RPMI8226 (cell line): ENCODE measurements at regions not wholly inside any gene's neighbourhood (a gene's known extent, or its start where the extent isn't known, plus 50 kb on each side); places are given as distances from the start of the nearest gene placed in this dataset.

Experiments used
- DNase-seq: peaks from one replicate; pipeline ENCODE4 v3.0.0-alpha.2; 2015

GRCh38 chr20:24779131-24779530 is 169.9 kb upstream of the CST7 start:
- DNase-seq: no peak

DNA sequence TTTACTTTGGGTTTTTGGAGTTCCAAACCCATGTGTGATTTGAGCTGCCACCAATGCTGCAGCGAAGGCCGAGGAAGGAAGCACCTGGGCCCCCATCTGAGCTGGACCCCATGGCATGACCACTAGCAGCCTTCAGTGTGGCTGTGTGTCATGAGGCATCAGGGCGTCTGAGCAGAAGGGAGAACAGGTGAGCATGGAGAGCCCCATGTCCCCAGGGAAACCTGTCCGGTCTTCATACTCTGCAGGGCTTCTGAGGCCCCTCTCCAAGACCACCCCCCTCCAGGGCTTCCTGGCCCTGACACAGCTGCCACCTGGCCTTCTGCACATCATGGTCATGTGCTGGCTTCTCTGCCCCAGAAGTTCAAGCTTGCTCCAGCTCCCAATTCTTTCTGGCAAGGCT is 169.1 kb upstream of the CST7 start:
- DNase-seq: no peak

GRCh38 chr20:24780674-24781417 is 168.2 kb upstream of the CST7 start:
- DNase-seq: peak; percentile 59

DNA sequence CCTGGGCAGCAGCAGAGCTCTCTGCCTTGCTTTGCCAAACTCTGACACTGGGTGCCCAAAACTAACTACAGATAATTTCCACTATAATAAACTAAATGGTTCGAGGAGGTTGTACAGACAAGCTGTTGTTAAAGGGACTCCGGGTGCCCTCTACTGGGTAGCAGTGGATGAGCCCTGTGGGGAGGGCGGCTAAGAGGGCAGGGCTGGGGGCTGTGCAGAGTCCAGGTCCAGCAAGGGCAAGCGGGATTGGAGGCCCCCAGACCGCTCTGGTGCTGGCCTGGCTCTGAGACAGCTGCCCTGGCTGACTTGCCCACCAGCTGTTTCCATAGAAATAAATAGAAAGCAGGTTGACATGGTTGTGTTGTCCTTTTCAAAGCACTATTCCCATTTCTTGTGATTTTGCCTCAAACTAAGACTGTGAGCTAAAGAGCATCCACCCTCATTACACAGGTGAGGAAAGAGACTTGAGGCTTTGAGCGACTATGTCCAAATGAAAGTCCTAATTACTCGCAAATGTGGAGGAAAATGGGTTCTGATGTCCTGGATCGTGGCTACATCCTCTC is 167.6 kb upstream of the CST7 start:
- DNase-seq: peak; percentile 63

GRCh38 chr20:24782301-24782700 is 166.8 kb upstream of the CST7 start:
- DNase-seq: no peak

DNA sequence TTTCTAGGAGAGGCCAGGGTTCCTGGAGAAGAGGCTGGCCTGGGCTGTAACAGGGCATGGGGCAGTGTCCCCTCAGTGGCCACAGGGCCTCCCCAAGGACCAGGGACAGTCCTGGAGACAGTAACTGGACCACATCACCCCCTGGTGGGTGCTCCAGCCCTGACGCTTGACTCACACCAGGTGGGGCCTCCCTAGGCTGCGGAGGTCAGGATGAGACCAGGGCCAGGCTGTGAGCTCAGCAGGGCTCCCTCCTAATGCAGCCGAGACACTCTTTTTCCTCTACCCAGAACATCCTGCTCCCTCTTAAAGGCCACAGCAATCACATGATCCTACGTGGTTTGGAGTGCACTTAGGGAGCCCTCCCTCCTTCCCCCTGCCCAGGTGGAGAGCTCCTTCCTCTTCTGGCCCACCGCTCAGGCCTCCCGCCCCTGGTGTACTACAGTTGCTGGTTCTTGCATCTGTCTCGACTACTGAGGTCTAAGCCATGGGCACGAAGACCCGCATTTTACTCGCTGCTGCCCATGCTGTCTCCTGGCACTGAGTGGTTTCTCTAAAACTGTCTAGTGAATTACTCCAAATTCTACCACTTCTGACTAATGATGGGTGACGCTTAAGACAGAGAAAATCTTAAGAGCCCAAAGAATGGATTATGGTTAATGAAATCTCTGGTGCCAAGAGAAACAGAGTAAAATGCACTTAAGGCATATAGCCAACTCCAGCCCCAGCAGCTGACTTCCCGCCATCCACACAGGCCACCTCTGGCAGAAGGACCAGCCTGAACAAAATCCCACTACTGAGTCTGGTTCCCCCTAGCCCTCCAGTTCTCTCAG is 166.1 kb upstream of the CST7 start:
- DNase-seq: no peak

DNA sequence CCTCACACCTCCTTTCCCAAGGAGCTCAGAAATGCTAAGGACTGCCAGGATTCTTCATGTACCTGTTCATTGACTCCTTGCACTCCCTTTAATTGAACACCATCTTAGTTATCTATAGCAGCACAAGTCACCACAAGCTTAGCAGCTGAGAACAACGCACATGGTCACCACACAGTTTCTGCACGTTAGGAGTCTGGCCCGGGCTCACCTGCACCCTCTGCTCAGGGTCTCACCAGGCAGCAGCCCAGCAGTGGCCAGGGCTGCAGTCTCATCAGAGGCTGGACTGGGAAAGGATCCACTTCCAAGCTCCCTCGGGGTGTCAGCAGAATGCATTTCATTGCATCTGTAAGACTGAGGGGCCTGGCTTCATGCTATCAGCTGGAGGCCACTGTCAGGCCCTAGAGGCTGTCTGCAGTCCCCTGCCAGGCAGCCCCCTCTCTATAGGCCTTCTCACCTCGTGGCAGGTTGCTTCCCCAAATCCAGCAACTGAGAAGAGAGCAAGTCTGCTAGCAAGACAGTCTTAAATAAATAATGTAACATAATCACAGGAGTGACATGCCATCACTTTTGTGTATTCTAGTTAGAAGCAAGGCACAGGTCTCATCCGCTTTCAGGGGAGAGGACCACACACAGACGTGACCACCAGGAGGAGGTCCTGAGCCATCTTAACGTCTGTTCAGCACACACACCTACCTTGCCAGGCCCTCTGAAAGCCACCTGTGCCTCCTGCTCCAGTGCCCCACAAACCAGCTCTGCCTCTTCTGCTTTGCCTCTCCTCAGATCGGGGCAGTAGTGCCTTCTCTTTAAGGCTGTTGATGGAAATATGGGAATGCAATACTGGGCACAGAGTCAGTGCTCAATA is 165.2 kb upstream of the CST7 start:
- peak; percentile 88 for DNase-seq

- DNase-seq: peak; percentile 29
These were observed 164.5 kb upstream of the CST7 start for GRCh38 chr20:24784607-24785006.

GRCh38 chr20:24785141-24786110 is 163.6 kb upstream of the CST7 start:
- no peak for DNase-seq

DNA sequence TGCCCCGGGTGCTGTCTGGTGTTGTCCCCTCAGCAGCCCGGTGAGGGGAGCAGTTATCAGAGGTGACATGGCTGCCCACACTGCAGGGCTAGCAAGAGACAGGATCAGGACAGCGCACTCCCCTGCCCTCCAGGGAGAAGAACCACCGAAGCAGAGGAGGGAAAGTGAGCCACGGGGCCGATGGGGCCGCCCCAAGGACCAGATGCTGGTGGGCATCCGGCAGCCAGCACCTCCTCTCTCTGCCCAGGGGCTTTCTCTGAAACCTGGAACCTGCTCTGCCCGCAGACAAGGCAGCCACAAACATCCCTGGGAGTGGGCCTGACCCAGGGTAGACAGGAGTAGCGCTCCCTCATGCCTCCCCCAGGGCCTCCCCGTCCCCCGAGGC is 163.0 kb upstream of the CST7 start:
- DNase-seq: no peak

DNA sequence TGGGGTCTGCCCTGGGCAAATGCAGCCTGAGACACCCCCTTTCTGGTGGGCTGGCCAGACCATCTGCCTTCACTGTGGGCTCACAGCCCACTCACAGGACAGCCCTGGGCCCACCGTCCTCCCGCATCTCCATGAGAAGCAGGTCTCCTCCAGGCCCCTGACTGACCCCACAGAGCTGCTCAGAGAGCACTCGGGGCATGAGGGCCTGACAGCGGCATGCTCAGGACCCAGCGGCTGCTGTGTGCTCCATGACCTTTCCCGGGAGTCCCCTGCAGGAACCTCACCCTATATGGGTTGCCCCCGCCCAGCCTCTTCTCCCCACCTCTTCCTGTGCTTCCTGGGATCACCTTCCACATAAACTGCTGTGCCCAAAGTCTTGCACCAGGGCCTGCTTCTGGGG is 162.4 kb upstream of the CST7 start:
- DNase-seq: no peak

DNA sequence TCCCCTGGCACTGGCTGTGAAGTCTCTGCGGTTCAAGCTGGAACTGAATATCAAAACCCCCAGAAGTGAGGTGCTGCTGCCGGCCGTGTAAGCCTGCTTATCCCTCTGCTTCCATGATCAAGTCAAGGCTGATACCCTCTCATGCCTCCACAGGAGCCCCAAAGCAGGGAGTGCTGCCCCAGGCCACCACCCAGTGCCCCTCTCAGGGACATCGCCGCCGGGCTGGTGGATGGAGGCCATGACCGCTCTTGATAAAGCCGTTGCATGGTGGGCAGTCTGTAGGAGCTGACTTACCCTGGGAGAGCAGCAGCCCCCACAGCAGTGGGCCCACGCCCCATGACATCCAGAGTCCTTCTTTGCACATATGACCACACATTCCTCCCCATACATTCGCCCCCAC is 162.0 kb upstream of the CST7 start:
- no peak for DNase-seq

DNA sequence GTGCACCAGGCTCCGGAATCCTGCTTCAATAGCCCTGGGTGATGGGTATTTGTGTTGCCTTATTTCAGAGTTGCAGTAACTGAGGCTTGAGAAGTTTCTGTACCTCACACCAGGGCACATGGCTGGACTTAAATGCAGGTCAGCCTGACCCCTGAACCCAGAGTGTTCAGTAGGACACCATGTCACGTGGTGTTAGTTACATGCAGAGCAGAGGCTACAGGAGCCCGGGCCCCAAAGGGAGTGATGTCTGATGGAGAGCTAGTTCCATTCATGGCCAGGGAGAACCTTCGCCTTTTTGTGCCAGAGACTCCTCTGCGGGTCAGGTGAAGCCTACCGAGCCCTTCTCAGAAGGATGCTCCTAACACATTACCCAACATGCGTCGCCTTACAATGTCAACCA is 161.4 kb upstream of the CST7 start:
- DNase-seq: no peak

- DNase-seq: peak; percentile 92
These were observed 159.2 kb upstream of the CST7 start for GRCh38 chr20:24789877-24790276.

DNA sequence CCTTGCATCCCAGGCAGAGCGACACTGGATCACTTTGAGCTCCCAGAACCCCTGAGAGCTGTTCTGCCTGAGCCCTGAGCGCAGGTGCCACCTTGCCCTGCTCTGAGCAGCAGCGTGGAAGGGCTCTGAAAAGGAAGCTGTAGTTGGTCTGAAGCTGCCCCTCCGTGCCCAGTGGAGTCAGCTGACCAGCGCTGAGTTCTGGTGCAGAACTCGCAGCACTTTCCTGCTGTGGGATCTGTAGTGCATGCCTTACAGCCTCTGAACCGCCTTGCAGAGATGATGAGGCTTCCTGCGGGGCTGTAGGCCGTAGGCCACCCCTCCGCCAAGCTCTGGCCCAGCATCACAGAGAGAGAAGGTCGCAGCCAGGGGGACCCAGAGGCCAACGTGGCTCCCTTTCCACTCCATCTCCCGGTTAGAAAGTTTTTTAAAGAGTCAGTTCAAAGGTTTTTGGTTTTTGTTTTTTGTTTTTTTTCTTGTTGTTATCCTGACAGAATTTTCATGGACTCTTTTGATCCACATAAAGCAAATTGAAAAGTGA is 158.3 kb upstream of the CST7 start:
- DNase-seq: no peak

DNA sequence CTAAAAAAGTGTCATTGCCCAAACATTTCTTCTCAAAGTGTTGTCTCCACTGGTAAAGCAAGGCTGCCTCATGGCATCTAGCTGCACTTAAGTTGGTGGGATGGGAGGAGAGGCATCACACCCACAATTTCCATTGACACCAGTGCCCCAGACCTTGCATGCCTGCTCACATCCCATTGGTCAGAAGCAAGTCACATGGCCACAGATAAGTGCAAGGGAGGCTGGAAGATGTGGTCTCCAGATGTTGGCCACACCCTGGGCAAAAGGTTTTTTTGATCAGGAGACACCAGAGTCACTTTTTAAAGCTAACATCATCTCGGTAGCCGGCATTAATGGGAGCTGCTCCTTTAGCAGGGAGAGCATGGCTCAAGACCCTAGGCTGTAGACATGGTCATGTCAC is 157.1 kb upstream of the CST7 start:
- DNase-seq: no peak

DNA sequence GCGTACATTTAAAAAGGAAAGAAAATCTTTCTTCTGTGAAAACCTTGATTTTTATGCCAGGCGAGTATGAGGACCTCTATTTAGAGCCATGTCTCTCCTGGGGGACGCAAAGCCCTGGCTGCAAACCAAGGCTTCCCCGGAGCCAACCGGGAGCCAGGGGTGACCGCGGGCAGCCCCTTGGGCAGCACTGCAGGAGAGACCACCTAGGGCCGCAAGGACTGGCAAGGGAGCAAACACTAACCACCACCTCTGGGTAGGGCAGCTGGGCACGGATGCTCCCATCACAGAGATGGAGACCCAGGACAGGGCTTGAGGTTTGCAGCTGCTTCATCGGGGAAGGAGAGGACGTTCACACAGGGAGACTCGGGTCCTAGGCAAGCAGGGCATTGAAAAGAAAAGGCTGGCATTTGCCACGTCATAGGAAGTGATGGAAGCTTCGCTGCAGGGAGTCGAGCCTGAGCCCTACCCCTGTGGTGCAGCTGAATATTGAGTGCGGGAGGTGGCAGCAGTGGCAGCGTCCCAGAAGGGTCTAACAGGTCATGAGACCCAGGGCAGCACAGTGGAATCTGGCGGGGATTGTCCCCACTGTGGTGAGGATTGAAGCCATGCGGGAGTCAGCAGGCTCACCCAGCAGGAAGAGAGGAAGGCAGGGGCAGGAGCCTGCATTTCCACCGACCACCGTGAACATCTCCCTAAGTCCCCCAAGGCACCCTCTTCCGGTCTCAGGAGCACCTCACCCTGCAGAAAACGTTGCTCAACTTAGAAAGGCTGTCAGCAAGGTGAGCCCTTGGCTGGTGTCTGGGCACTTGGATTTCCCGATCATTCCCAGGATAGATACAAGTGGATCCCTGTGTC is 156.2 kb upstream of the CST7 start:
- DNase-seq: no peak

DNA sequence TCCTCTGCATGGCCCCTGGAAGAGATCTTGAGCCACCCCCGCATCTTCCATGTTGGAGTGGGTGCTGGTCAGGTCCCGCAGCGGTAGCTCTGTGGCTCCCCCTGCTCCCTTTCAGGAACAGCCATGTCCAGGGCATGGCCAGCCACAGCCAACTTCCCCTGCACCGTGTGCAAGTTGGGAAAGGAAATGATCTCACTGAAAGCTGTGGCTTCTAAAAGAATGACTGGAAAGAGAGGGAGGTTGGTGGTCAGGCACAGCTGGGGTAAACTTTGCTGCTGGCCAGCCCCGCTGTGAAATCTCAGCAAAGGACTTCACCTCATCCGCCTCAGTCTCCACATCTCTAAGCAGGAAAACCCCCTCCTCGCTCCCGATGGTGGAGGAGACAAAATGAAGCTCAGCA is 153.6 kb upstream of the CST7 start:
- DNase-seq: no peak

- DNase-seq: no peak
These were observed 152.8 kb upstream of the CST7 start for GRCh38 chr20:24796236-24796635.

- no peak for DNase-seq
These were observed 152.0 kb upstream of the CST7 start for GRCh38 chr20:24797113-24797512.
